ENCODE measurements at regions not wholly inside any gene's neighbourhood (a gene's known extent, or its start where the extent isn't known, plus 50 kb on each side); places are given as distances from the start of the nearest gene placed in this dataset.
"Not testable (repeated sequence)": the region's sequence is repeated elsewhere in the genome, so short reads cannot be mapped to it uniquely, and the experiment has no call there.

DNA sequence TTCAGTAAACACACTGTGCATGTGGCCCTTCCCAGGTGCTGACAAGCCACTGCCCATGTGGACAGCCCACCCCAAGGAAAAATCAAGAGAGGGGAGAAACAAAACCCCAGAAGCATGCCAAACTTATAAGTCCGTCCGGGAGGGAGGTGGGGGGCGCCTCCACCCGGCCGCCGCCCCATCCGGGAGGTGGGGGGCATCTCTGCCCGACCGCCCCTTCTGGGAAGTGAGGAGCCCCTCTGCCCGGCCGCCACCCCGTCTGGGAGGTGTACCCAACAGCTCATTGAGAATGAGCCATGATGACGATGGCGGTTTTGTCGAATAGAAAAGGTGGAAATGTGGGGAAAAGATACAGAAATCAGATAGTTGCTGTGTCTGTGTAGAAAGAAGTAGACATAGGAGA, 53.8 kb upstream of the C2CD4B start:
- Histone ChIP-seq H3K27ac (no peak overlapping the region), H3K4me3 (no peak overlapping the region)

GRCh38 chr15:62219799-62220198, 54.7 kb upstream of the C2CD4B start:
- Histone ChIP-seq H3K27ac (no peak overlapping the region), H3K4me3 (no peak overlapping the region)

GRCh38 chr15:62223020-62223419, 57.9 kb upstream of the C2CD4B start:
- H3K27ac ChIP-seq: peak overlapping the region in 1 of 21 experiments; percentile 10
- no peak overlapping the region for H3K4me3 ChIP-seq

DNA sequence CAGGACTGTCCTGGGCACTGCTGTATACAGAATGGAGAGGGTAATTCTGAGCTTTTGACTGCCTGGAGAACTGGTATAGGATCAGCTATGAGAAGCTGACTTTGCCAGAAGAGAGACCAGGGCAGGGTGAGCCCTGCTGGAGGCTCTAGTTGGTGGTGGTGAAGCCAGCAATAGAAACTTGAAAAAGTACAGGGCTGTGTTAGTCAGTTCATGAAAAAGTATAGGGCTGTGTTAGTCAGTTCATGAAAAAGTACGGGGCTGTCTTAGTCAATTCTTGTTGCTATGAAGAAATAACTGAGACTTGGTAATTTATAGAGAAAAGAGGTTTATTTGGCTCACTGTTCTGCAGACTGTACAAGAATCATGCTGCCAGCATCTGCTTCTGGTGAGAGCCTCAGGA, 63.5 kb upstream of the C2CD4B start:
- no peak overlapping the region for H3K27ac ChIP-seq
- no peak overlapping the region for H3K4me3 ChIP-seq

DNA sequence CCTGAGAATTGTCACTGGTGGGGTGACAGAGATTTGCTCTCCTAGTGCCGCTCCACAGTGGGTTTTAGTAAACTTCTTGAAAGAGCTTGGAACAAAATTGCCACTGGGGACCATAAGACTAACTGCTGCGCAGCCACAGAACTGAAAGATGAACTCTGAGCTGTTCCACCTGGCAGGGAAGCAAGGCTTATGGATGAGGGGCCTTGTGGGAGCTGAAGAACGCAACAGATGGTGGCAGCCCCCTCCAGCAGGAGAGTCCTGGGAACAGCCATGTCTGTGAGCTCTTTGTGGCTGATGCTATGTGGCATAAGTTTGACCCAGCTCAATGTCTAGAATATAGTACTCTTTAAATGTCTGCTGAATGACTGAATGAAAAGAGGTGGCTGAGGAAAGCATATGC, 66.8 kb upstream of the C2CD4B start:
- Histone ChIP-seq H3K27ac (no peak overlapping the region), H3K4me3 (no peak overlapping the region)

- H3K4me3 ChIP-seq: no peak overlapping the region
Observed at GRCh38 chr15:62240121-62241096, 75.3 kb upstream of the C2CD4B start.

GRCh38 chr15:62241135-62241770, 76.2 kb upstream of the C2CD4B start:
- Histone ChIP-seq H3K4me3 (no peak overlapping the region), H3K27ac (no peak overlapping the region)

More at GRCh38 chr15:62240121-62241096, 75.3 kb upstream of the C2CD4B start:
- H3K27ac ChIP-seq: no peak overlapping the region

- Histone ChIP-seq H3K4me3 (no peak overlapping the region), H3K27ac (no peak overlapping the region)
Observed at GRCh38 chr15:62242999-62243398, 77.9 kb upstream of the C2CD4B start.

DNA sequence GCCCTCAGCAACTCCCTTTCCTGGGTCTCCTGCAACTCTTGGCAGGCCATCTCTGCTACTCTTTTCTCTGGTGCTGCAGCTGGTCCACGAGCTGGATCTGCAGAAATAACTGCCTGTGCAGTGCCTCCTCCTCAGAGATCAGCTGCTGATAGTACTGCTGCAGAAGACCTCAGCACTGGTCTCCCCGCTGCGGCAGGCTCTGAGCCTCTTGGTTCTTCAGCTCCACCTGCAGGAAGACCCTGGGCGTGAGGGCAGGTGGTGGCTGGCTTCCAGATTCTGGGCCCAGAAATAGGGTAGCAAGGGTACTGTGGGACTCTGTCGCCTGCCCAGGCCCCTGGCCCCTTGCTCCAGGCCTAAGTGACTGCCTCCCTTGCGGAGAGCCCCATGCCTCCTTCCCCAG, 79.7 kb upstream of the C2CD4B start:
- H3K27ac ChIP-seq: no peak overlapping the region
- no peak overlapping the region for H3K4me3 ChIP-seq

GRCh38 chr15:62248277-62248984, 83.3 kb upstream of the C2CD4B start:
- Histone ChIP-seq H3K4me3 (no peak overlapping the region), H3K27ac (no peak overlapping the region)

GRCh38 chr15:62249501-62249900, 84.4 kb upstream of the C2CD4B start:
- no peak overlapping the region for H3K4me3 ChIP-seq
- H3K27ac ChIP-seq: no peak overlapping the region

GRCh38 chr15:62250186-62250585, 85.1 kb upstream of the C2CD4B start:
- no peak overlapping the region for H3K27ac ChIP-seq
- H3K4me3 ChIP-seq: no peak overlapping the region

GRCh38 chr15:62250978-62251377, 85.9 kb upstream of the C2CD4B start:
- Histone ChIP-seq H3K27ac (no peak overlapping the region), H3K4me3 (no peak overlapping the region)

- Histone ChIP-seq H3K27ac (no peak overlapping the region), H3K4me3 (no peak overlapping the region)
Observed at GRCh38 chr15:62253294-62253693, 88.2 kb upstream of the C2CD4B start.

GRCh38 chr15:62254137-62254934, 89.3 kb upstream of the C2CD4B start:
- H3K4me3 ChIP-seq: no peak overlapping the region
- no peak overlapping the region for H3K27ac ChIP-seq

DNA sequence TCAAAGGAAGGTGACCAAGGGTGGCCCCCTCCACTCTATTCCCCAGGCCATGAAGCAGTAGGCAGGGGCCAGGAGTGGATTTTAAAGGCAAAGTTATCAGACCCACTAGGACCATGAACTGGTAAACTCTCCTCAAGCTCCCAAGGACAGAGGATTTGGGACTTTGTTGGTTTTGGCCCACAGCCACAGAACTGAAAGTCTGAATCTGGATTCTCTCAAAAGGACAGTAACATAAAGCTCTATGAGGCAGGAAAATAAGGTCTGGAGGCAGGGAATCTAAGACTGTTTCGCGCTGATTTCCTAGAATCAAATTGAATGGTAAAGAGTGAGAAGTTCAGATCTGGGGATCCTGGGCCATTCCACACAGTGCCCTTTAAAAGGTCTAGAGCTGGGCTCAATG, 91.3 kb upstream of the C2CD4B start:
- H3K4me3 ChIP-seq, H3K27ac ChIP-seq: not testable (repeated sequence)

GRCh38 chr15:62257996-62258521, 93.0 kb upstream of the C2CD4B start:
- no peak overlapping the region for H3K4me3 ChIP-seq
- no peak overlapping the region for H3K27ac ChIP-seq

DNA sequence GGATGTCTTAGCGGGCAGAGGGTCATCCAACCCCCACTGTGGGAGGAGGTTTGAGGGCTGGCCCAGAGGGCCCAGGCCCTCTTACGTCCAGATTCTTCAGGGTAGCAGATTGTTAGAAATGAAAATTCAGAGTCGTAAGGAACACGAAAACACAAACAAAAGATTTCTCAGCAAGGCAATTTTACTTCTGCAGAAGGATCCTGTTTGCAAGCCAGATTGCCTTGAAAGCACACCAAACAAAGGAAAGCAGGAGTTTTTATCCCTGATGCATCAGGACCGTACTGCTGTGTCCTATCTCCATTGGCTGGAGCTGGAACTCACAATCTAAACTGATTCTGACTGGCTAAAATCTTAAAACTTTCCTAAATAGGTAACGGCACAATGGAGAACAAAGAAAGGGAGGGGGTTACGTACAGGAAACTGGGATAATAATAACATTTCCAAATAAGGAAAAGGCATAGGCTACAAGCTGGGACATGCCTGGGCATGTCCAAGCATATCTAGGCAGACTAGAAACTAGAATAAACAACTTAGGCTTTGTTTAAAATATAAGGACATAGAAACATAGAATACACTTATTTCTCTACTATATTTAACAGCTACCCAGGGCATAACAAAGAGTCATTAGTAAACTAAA, 97.3 kb upstream of the C2CD4B start:
- Histone ChIP-seq H3K4me3 (no peak overlapping the region), H3K27ac (no peak overlapping the region)

DNA sequence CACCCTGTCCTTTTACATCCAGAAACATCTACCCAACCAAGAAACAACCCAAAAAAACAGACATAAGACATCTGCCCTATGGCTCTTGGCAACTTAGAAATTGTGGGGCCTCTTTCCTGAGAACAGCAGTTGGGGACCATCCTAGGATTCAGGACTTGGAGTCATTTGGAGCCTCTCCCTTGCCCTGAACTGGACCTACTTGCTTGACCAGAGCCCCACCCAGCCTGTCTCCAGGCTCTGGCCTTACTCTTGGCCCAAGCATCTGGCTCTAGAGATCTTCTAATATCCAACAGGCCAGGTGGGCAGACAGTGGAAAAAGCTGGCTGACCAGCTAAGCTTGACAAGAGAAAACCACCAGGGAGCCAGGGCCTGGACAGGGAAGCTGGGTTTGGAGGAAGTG, 99.1 kb upstream of the C2CD4B start:
- H3K27ac ChIP-seq: no peak overlapping the region
- no peak overlapping the region for H3K4me3 ChIP-seq
